Prostate gland (tissue), 2 donors: ENCODE measurements at regions not wholly inside any gene's neighbourhood (a gene's known extent, or its start where the extent isn't known, plus 50 kb on each side); places are given as distances from the start of the nearest gene placed in this dataset.

Source experiments
- DNase-seq: peaks from one replicate; pipeline ENCODE4 v3.0.0-alpha.2; 2019; ENCODE audit warnings: low spot score
- H3K27ac ChIP-seq, 2 donors: fragments of 200-600 bp; sonication (generic); 2 replicates each; pipeline ENCODE4 v1.5.1; 2017 to 2019
- H3K27me3 ChIP-seq: fragments of 200-600 bp; sonication (generic); replicated peaks from 2 replicates; pipeline ENCODE4 v1.5.1; 2019; ENCODE audit not compliant: insufficient read depth
- H3K36me3 ChIP-seq, 2 donors: fragments of 200-600 bp; sonication (generic); 1 replicate in 1 of 2; 2 replicates in 1 of 2; pipeline versions ENCODE4 v1.5.1 to v1.8.1; 2017 to 2019
- H3K4me1 ChIP-seq: fragments of 200-600 bp; sonication (generic); replicated peaks from 2 replicates; pipeline ENCODE4 v1.5.1; 2019
- H3K4me3 ChIP-seq, 2 donors: fragments of 200-600 bp; sonication (generic); 2 replicates each; pipeline ENCODE4 v1.5.1; 2017 to 2019
- H3K9me3 ChIP-seq: fragments of 200-600 bp; sonication (generic); 2 replicates; pipeline ENCODE4 v1.5.1; 2017
- CTCF ChIP-seq, 4 experiments: fragments of 200-600 bp in 2 of 4; fragments of 450-650 bp in 2 of 4; sonication (generic) in 2 of 4; IDR thresholded peaks; 1 replicate in 3 of 4; 2 replicates in 1 of 4; pipeline ENCODE4 v1.5.1; 2016 to 2019; ENCODE audit warnings: antibody characterized with exemption in 4 of 4, mild to moderate bottlenecking in 2 of 4, moderate library complexity in 2 of 4
- POLR2A ChIP-seq: fragments of 450-650 bp; IDR thresholded peaks from one replicate; pipeline ENCODE4 v1.6.1; 2016; ENCODE audit warnings: antibody characterized with exemption, mild to moderate bottlenecking
- POLR2AphosphoS5 ChIP-seq: sonication (generic); formaldehyde crosslinking; IDR thresholded peaks from one replicate; pipeline ENCODE4 v1.6.1; 2017; ENCODE audit warnings: antibody characterized with exemption
- WGBS: methylation state at CpG from one replicate; pipeline ENCODE4 v1.1.5; 2018; 5-methylcytosine and 5-hydroxymethylcytosine counted together
- intact Hi-C: fragments of 100-400 bp; cut with DNase I; formaldehyde crosslinking; loops from one replicate; pipeline ENCODE4 v1.14.2; 2022

- DNase-seq, result no peak
- TF ChIP-seq POLR2AphosphoS5, result no peak
- TF ChIP-seq CTCF (IDR thresholded peaks at IDR 0.05), result no peak
- TF ChIP-seq POLR2A, result no peak
- H3K4me1 ChIP-seq, result no peaks in the 10 kb centered on the region
- no peaks in the 10 kb centered on the region for H3K9me3 ChIP-seq
- no peak overlapping the region for H3K4me3 ChIP-seq
- H3K27me3 ChIP-seq, result no peaks in the 10 kb centered on the region
- H3K27ac ChIP-seq, result no peak overlapping the region
- no peaks in the 10 kb centered on the region for H3K36me3 ChIP-seq
- intact Hi-C loops, result no loop called here
Measured at GRCh38 chr1:194570476-194570875, 1384.1 kb upstream of the B3GALT2 start.

DNA sequence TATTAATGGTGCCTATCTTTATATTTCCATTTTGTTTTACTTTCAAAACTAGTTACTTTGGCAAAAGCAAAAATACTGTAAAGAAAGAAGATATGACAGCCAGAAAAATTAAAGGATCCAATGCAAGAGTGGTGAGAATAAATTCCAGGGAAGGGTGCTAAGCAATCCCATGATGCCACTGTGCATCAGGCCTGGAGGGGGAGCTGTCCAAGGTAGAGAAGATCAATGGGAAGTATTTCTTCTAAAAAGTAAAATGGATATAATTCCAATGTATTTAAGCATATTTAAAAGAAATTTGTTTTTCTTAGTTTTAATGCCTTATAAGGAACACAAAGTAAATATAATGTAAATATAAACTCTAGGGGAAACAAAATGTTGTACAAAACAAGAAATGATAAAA lies 1382.2 kb upstream of the B3GALT2 start:
- no peak overlapping the region for H3K4me3 ChIP-seq
- DNase-seq, result no peak
- H3K4me1 ChIP-seq, result no peaks in the 10 kb centered on the region
- H3K27me3 ChIP-seq, result no peaks in the 10 kb centered on the region
- no peak overlapping the region for H3K27ac ChIP-seq
- H3K9me3 ChIP-seq, result no peaks in the 10 kb centered on the region
- TF ChIP-seq CTCF (IDR thresholded peaks at IDR 0.05) (no peak), POLR2AphosphoS5 (no peak), POLR2A (no peak)
- intact Hi-C loops, result no loop called here
- no peaks in the 10 kb centered on the region for H3K36me3 ChIP-seq

GRCh38 chr1:194548071-194548470 lies 1361.7 kb upstream of the B3GALT2 start:
- intact Hi-C loops, result no loop called here
- H3K27me3 ChIP-seq, result no peaks in the 10 kb centered on the region

GRCh38 chr1:194544012-194544411 lies 1357.6 kb upstream of the B3GALT2 start:
- no peak for TF ChIP-seq POLR2AphosphoS5
- TF ChIP-seq POLR2A, result no peak
- TF ChIP-seq CTCF (IDR thresholded peaks at IDR 0.05), result no peak
- no peak overlapping the region for H3K4me3 ChIP-seq
- intact Hi-C loops, result no loop called here
- no peak overlapping the region for H3K27ac ChIP-seq
- H3K27me3 ChIP-seq, result no peaks in the 10 kb centered on the region
- no peaks in the 10 kb centered on the region for H3K9me3 ChIP-seq
- DNase-seq, result no peak
- H3K36me3 ChIP-seq, result no peaks in the 10 kb centered on the region
- WGBS, result 84% methylated on average over 3 of the region's 3 CpGs
- H3K4me1 ChIP-seq, result no peaks in the 10 kb centered on the region

More at GRCh38 chr1:194548071-194548470, 1361.7 kb upstream of the B3GALT2 start:
- H3K9me3 ChIP-seq, result no peaks in the 10 kb centered on the region
- no peaks in the 10 kb centered on the region for H3K4me1 ChIP-seq
- TF ChIP-seq POLR2AphosphoS5 (no peak), CTCF (IDR thresholded peaks at IDR 0.05) (no peak), POLR2A (no peak)
- no peak overlapping the region for H3K4me3 ChIP-seq
- no peaks in the 10 kb centered on the region for H3K36me3 ChIP-seq
- H3K27ac ChIP-seq, result no peak overlapping the region
- DNase-seq, result no peak

DNA sequence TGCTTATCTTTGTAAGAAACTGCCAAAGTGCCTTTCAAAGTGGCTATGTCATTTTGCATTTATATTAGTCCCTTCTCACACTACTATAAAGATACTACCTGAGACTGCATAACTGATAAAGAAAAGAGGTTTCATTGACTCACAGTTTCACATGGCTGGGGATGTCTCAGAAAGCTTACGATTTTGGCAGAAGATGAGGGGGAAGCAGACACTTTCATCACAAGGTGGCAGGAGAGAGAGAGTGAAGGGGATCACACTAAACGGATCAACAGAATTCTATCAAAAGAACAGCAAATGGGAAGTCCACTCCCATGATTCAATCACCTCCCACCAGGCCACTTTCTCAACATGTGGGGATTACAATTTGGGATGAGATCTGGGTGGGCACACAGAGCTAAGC lies 1352.0 kb upstream of the B3GALT2 start:
- intact Hi-C loops, result no loop called here
- no peaks in the 10 kb centered on the region for H3K4me1 ChIP-seq
- H3K9me3 ChIP-seq, result no peaks in the 10 kb centered on the region
- DNase-seq, result no peak
- WGBS, result 47% methylated on average over 2 of the region's 2 CpGs
- TF ChIP-seq CTCF (IDR thresholded peaks at IDR 0.05), result no peak
- TF ChIP-seq POLR2AphosphoS5, result no peak
- no peak for TF ChIP-seq POLR2A
- H3K36me3 ChIP-seq, result no peaks in the 10 kb centered on the region
- no peak overlapping the region for H3K4me3 ChIP-seq
- no peaks in the 10 kb centered on the region for H3K27me3 ChIP-seq
- H3K27ac ChIP-seq, result no peak overlapping the region
